C4-2B (cell line): ENCODE measurements at regions not wholly inside any gene's neighbourhood (a gene's known extent, or its start where the extent isn't known, plus 50 kb on each side); places are given as distances from the start of the nearest gene placed in this dataset.

Experiments
- CTCF ChIP-seq: fragments of 450-650 bp; conservative IDR thresholded peaks from 2 replicates; pipeline ENCODE4 v1.5.1; 2017; ENCODE audit warnings: mild to moderate bottlenecking
- ZFX ChIP-seq: fragments of 450-650 bp; IDR thresholded peaks from 2 replicates; pipeline ENCODE4 v1.6.1; 2017

- TF ChIP-seq CTCF (no peak), ZFX (no peak)
Observed at GRCh38 chr4:126965877-126966276, 666.9 kb upstream of the INTU start.
